DOHH2 (cell line): ENCODE measurements at regions not wholly inside any gene's neighbourhood (a gene's known extent, or its start where the extent isn't known, plus 50 kb on each side); places are given as distances from the start of the nearest gene placed in this dataset.

ENCODE experiments used
- CTCF ChIP-seq: fragments of 200-600 bp; sonication (generic); IDR thresholded peaks from one replicate; pipeline ENCODE4 v1.5.1; 2014; ENCODE audit warnings: antibody characterized with exemption, mild to moderate bottlenecking, low read depth, low read length; ENCODE audit not compliant: poor library complexity, severe bottlenecking
- EZH2phosphoT487 ChIP-seq: fragments of 200-600 bp; sonication (generic); IDR thresholded peaks from 2 replicates; pipeline ENCODE4 v1.6.1; 2017; ENCODE audit warnings: borderline replicate concordance, mild to moderate bottlenecking, antibody characterized with exemption, low read length, moderate library complexity, mixed read lengths

- TF ChIP-seq CTCF (no peak), EZH2phosphoT487 (no peak)
These were observed 784.0 kb downstream of the SUGCT start for GRCh38 chr7:40918701-40919271.
